AG10803 (cell line): ENCODE measurements at regions not wholly inside any gene's neighbourhood (a gene's known extent, or its start where the extent isn't known, plus 50 kb on each side); places are given as distances from the start of the nearest gene placed in this dataset.

ENCODE experiments used
- DNase-seq: peaks from one replicate; pipeline ENCODE4 v3.0.0; 2010; ENCODE audit warnings: low read depth
- H3K4me3 ChIP-seq: 2 replicates; pipeline ENCODE4 v1.5.1; 2011; ENCODE audit warnings: mild to moderate bottlenecking, low read length, control low read depth
- CTCF ChIP-seq: conservative IDR thresholded peaks from 2 replicates; pipeline ENCODE4 v1.5.1; 2011; ENCODE audit warnings: mild to moderate bottlenecking, low read length, control low read depth, inconsistent platforms

- peak; percentile 28 for DNase-seq
- no peak for TF ChIP-seq CTCF
- H3K4me3 ChIP-seq = no peak overlapping the region
Measured at GRCh38 chr1:87880764-87881163, 552.1 kb downstream of the LMO4 start.

GRCh38 chr1:87883906-87884305 lies 555.2 kb downstream of the LMO4 start:
- DNase-seq = no peak
- TF ChIP-seq CTCF = no peak
- H3K4me3 ChIP-seq = no peak overlapping the region

- no peak for TF ChIP-seq CTCF
- no peak overlapping the region for H3K4me3 ChIP-seq
- DNase-seq = no peak
Measured at GRCh38 chr1:87884581-87884980, 555.9 kb downstream of the LMO4 start.

- H3K4me3 ChIP-seq = no peak overlapping the region
- no peak for DNase-seq
- no peak for TF ChIP-seq CTCF
Measured at GRCh38 chr1:87885278-87886025, 556.8 kb downstream of the LMO4 start.

GRCh38 chr1:87887100-87887499 lies 558.4 kb downstream of the LMO4 start:
- no peak overlapping the region for H3K4me3 ChIP-seq
- no peak for TF ChIP-seq CTCF
- no peak for DNase-seq

- DNase-seq = peak; percentile 84
- TF ChIP-seq CTCF = no peak
- no peak overlapping the region for H3K4me3 ChIP-seq
Measured at GRCh38 chr1:87888446-87888845, 559.8 kb downstream of the LMO4 start.

- no peak for DNase-seq
- no peak overlapping the region for H3K4me3 ChIP-seq
- no peak for TF ChIP-seq CTCF
Measured at GRCh38 chr1:87894062-87894461, 565.4 kb downstream of the LMO4 start.
